CD8-positive, alpha-beta memory T cell (primary cell): ENCODE measurements at regions not wholly inside any gene's neighbourhood (a gene's known extent, or its start where the extent isn't known, plus 50 kb on each side); places are given as distances from the start of the nearest gene placed in this dataset.

Source experiments
- CTCF ChIA-PET: fragments of 350-600 bp; sonication (Branson Sonifier 250); formaldehyde crosslinking; loops from one replicate; lab custom pipeline; 2021; ENCODE audit warnings: antibody characterized with exemption; lab: Charles Lee
- POLR2A ChIA-PET: fragments of 350-600 bp; sonication (Branson Sonifier 250); formaldehyde crosslinking; loops from one replicate; lab custom pipeline; 2021; ENCODE audit warnings: antibody characterized with exemption; lab: Charles Lee
- DNase-seq, 5 donors: peaks; one replicate each; pipeline versions ENCODE4 v3.0.0 to v3.0.0-alpha.2; 2020 to 2022; ENCODE audit warnings: mixed read lengths in 1 of 5
- H3K27ac ChIP-seq: one replicate; pipeline ENCODE4 v1.7.0; 2013; ENCODE audit warnings: low read depth, mild to moderate bottlenecking, low read length, moderate library complexity
- H3K27me3 ChIP-seq: 2 replicates; pipeline ENCODE4 v1.7.0; 2013; ENCODE audit warnings: low read length, mild to moderate bottlenecking; ENCODE audit not compliant: insufficient read depth, poor library complexity, severe bottlenecking
- H3K36me3 ChIP-seq: 2 replicates; pipeline ENCODE4 v1.7.0; 2013; ENCODE audit warnings: mild to moderate bottlenecking, low read length, moderate library complexity; ENCODE audit not compliant: insufficient read depth
- H3K4me1 ChIP-seq: 2 replicates; pipeline ENCODE4 v1.7.0; 2013; ENCODE audit warnings: mild to moderate bottlenecking, low read length, moderate library complexity; ENCODE audit not compliant: insufficient read depth
- H3K4me3 ChIP-seq: 2 replicates; pipeline ENCODE4 v1.7.0; 2013; ENCODE audit warnings: mild to moderate bottlenecking, low read length
- H3K9me3 ChIP-seq: 2 replicates; pipeline ENCODE4 v1.7.0; 2013; ENCODE audit warnings: mild to moderate bottlenecking, low read length
- H3K27ac Mint-ChIP-seq, 8 donors: one replicate each; pipeline ENCODE4 v1.8.0; 2020 to 2021; ENCODE audit warnings: mixed read lengths in 8 of 8, mild to moderate bottlenecking in 6 of 8, inconsistent platforms in 3 of 8, moderate library complexity in 3 of 8
- H3K27me3 Mint-ChIP-seq, 2 donors: one replicate each; pipeline ENCODE4 v1.8.0; 2020 to 2021; ENCODE audit warnings: mixed read lengths in 2 of 2, mild to moderate bottlenecking in 1 of 2, moderate library complexity in 1 of 2
- H3K36me3 Mint-ChIP-seq, 3 donors: one replicate each; pipeline ENCODE4 v1.8.0; 2020 to 2021; ENCODE audit warnings: mixed read lengths in 3 of 3, inconsistent platforms in 1 of 3, mild to moderate bottlenecking in 1 of 3
- H3K4me1 Mint-ChIP-seq, 3 donors: one replicate each; pipeline ENCODE4 v1.8.0; 2020 to 2021; ENCODE audit warnings: mixed read lengths in 3 of 3, inconsistent platforms in 1 of 3, mild to moderate bottlenecking in 1 of 3
- H3K4me3 Mint-ChIP-seq, 7 donors: one replicate each; pipeline ENCODE4 v1.8.0; 2020 to 2021; ENCODE audit warnings: mixed read lengths in 7 of 7, mild to moderate bottlenecking in 6 of 7, moderate library complexity in 4 of 7, inconsistent platforms in 2 of 7
- H3K9me3 Mint-ChIP-seq, 5 donors: one replicate each; pipeline ENCODE4 v1.8.0; 2020 to 2022; ENCODE audit warnings: mixed read lengths in 5 of 5, mild to moderate bottlenecking in 3 of 5, moderate library complexity in 2 of 5, inconsistent platforms in 1 of 5

GRCh38 chr2:180732337-180732736, 248.1 kb upstream of the UBE2E3 start:
- H3K4me1 Mint-ChIP-seq, result no peaks in the 10 kb centered on the region
- H3K9me3 Mint-ChIP-seq, result peaks cover 0 to 3% (median 0%) of the 10 kb centered on the region in 5 donors
- no peak overlapping the region for H3K4me3 Mint-ChIP-seq
- no peak overlapping the region for H3K27ac Mint-ChIP-seq
- Histone ChIP-seq H3K9me3 (no peaks in the 10 kb centered on the region), H3K4me3 (no peak overlapping the region), H3K27me3 (no peaks in the 10 kb centered on the region), H3K27ac (no peak overlapping the region), H3K36me3 (no peaks in the 10 kb centered on the region), H3K4me1 (no peaks in the 10 kb centered on the region)
- no peak for DNase-seq
- no peaks in the 10 kb centered on the region for H3K36me3 Mint-ChIP-seq
- ChIA-PET CTCF (interaction anchor here (1.3 kb wide), 1 partner anchor 18 kb away, joined by 5 read pairs; no protein-coding TSS in a partner anchor), POLR2A (no interaction called here)
- peaks cover 0 to 3% of the 10 kb centered on the region in 2 donors for H3K27me3 Mint-ChIP-seq

GRCh38 chr2:180730976-180731375, 249.4 kb upstream of the UBE2E3 start:
- Mint-ChIP-seq H3K27me3 (peaks cover 0 to 3% of the 10 kb centered on the region in 2 donors), H3K9me3 (peaks cover 0 to 3% (median 0%) of the 10 kb centered on the region in 5 donors), H3K27ac (no peak overlapping the region), H3K36me3 (no peaks in the 10 kb centered on the region), H3K4me1 (no peaks in the 10 kb centered on the region), H3K4me3 (no peak overlapping the region)
- H3K27ac ChIP-seq, result no peak overlapping the region
- no peaks in the 10 kb centered on the region for H3K36me3 ChIP-seq
- H3K9me3 ChIP-seq, result no peaks in the 10 kb centered on the region
- no peak for DNase-seq
- ChIA-PET CTCF (no interaction called here), POLR2A (no interaction called here)
- no peak overlapping the region for H3K4me3 ChIP-seq
- no peaks in the 10 kb centered on the region for H3K4me1 ChIP-seq
- no peaks in the 10 kb centered on the region for H3K27me3 ChIP-seq

- H3K27ac ChIP-seq, result no peak overlapping the region
- DNase-seq, result no peak
- Mint-ChIP-seq H3K27ac (no peak overlapping the region), H3K36me3 (no peaks in the 10 kb centered on the region), H3K4me1 (no peaks in the 10 kb centered on the region), H3K9me3 (peaks cover 0 to 3% (median 0%) of the 10 kb centered on the region in 5 donors), H3K4me3 (no peak overlapping the region), H3K27me3 (peaks cover 0 to 3% of the 10 kb centered on the region in 2 donors)
- H3K4me1 ChIP-seq, result no peaks in the 10 kb centered on the region
- H3K4me3 ChIP-seq, result no peak overlapping the region
- ChIA-PET POLR2A (no interaction called here), CTCF (no interaction called here)
- H3K27me3 ChIP-seq, result no peaks in the 10 kb centered on the region
- H3K36me3 ChIP-seq, result no peaks in the 10 kb centered on the region
- H3K9me3 ChIP-seq, result no peaks in the 10 kb centered on the region
Measured at GRCh38 chr2:180728928-180729559, 251.4 kb upstream of the UBE2E3 start.

GRCh38 chr2:180723712-180724111, 256.7 kb upstream of the UBE2E3 start:
- no peaks in the 10 kb centered on the region for H3K4me1 Mint-ChIP-seq
- CTCF ChIA-PET, result no interaction called here
- POLR2A ChIA-PET, result no interaction called here

GRCh38 chr2:180722551-180723239, 257.7 kb upstream of the UBE2E3 start:
- POLR2A ChIA-PET, result no interaction called here
- no peak overlapping the region for H3K4me3 Mint-ChIP-seq
- no peak overlapping the region for H3K27ac Mint-ChIP-seq
- no peak for DNase-seq
- Histone ChIP-seq H3K27me3 (no peaks in the 10 kb centered on the region), H3K27ac (no peak overlapping the region), H3K9me3 (no peaks in the 10 kb centered on the region), H3K4me1 (no peaks in the 10 kb centered on the region), H3K4me3 (no peak overlapping the region), H3K36me3 (no peaks in the 10 kb centered on the region)
- H3K36me3 Mint-ChIP-seq, result no peaks in the 10 kb centered on the region
- H3K4me1 Mint-ChIP-seq, result no peaks in the 10 kb centered on the region
- no peaks in the 10 kb centered on the region for H3K9me3 Mint-ChIP-seq
- peaks cover 0 to 6% of the 10 kb centered on the region in 2 donors for H3K27me3 Mint-ChIP-seq
- CTCF ChIA-PET, result interaction anchor here (0.6 kb wide), 1 partner anchor 506 kb away, joined by 3 read pairs; no protein-coding TSS in a partner anchor

More at GRCh38 chr2:180723712-180724111, 256.7 kb upstream of the UBE2E3 start:
- Histone ChIP-seq H3K4me1 (no peaks in the 10 kb centered on the region), H3K36me3 (no peaks in the 10 kb centered on the region), H3K27me3 (no peaks in the 10 kb centered on the region), H3K27ac (no peak overlapping the region), H3K9me3 (no peaks in the 10 kb centered on the region), H3K4me3 (no peak overlapping the region)
- peaks cover 0 to 6% of the 10 kb centered on the region in 2 donors for H3K27me3 Mint-ChIP-seq
- H3K9me3 Mint-ChIP-seq, result no peaks in the 10 kb centered on the region
- no peaks in the 10 kb centered on the region for H3K36me3 Mint-ChIP-seq
- H3K4me3 Mint-ChIP-seq, result no peak overlapping the region
- H3K27ac Mint-ChIP-seq, result no peak overlapping the region
- no peak for DNase-seq

- no peaks in the 10 kb centered on the region for H3K9me3 ChIP-seq
- DNase-seq, result no peak
- no peaks in the 10 kb centered on the region for H3K36me3 ChIP-seq
- H3K4me3 ChIP-seq, result no peak overlapping the region
- Mint-ChIP-seq H3K9me3 (no peaks in the 10 kb centered on the region), H3K4me1 (no peaks in the 10 kb centered on the region), H3K27me3 (peaks cover 1 to 9% of the 10 kb centered on the region in 2 donors), H3K27ac (no peak overlapping the region), H3K36me3 (no peaks in the 10 kb centered on the region), H3K4me3 (no peak overlapping the region)
- H3K4me1 ChIP-seq, result no peaks in the 10 kb centered on the region
- H3K27ac ChIP-seq, result no peak overlapping the region
- H3K27me3 ChIP-seq, result no peaks in the 10 kb centered on the region
- POLR2A ChIA-PET, result no interaction called here
- CTCF ChIA-PET, result no interaction called here
Measured at GRCh38 chr2:180720829-180721228, 259.6 kb upstream of the UBE2E3 start.

- H3K36me3 Mint-ChIP-seq, result no peaks in the 10 kb centered on the region
- no peak for DNase-seq
- H3K27ac Mint-ChIP-seq, result no peak overlapping the region
- ChIA-PET POLR2A (no interaction called here), CTCF (no interaction called here)
- Histone ChIP-seq H3K27ac (no peak overlapping the region), H3K9me3 (no peaks in the 10 kb centered on the region), H3K4me1 (no peaks in the 10 kb centered on the region), H3K27me3 (no peaks in the 10 kb centered on the region), H3K4me3 (no peak overlapping the region), H3K36me3 (no peaks in the 10 kb centered on the region)
- peaks cover 3 to 20% of the 10 kb centered on the region in 2 donors for H3K27me3 Mint-ChIP-seq
- no peak overlapping the region for H3K4me3 Mint-ChIP-seq
- no peaks in the 10 kb centered on the region for H3K4me1 Mint-ChIP-seq
- H3K9me3 Mint-ChIP-seq, result peaks cover 0 to 4% (median under 1%) of the 10 kb centered on the region in 5 donors
Measured at GRCh38 chr2:180717588-180717987, 262.8 kb upstream of the UBE2E3 start.
